ENCODE measurements at regions not wholly inside any gene's neighbourhood (a gene's known extent, or its start where the extent isn't known, plus 50 kb on each side); places are given as distances from the start of the nearest gene placed in this dataset.
A peak's percentile ranks its signal among the peaks of the same experiment; 100 is the strongest.
"Not testable (repeated sequence)": the region's sequence is repeated elsewhere in the genome, so short reads cannot be mapped to it uniquely, and the experiment has no call there.

DNA sequence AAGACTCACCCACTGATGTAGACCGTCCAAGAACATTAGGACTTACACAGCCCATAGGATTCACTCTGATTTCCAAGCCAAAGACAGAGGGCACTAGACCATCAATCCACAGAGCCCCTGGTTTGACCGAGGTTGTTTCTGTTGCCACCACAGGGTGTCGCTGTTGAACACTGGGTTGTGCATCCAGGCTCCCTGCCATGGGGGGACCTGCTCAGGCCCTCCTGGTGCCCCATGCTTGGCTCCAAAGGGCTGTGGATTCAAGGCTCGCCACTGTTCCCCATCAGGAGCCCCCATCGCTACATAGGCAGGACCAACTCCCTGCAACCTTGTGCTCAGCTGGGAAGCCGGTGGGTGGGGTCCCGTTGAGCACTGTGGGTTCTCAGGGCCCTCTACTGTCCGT, 128.0 kb upstream of the ANO1 start:
- no peak for DNase-seq (ENCODE audit: low spot score)

- DNase-seq (ENCODE audit: low spot score), result no peak
Observed at GRCh38 chr11:69950621-69951020, 127.5 kb upstream of the ANO1 start.

GRCh38 chr11:69951821-69952220, 126.3 kb upstream of the ANO1 start:
- DNase-seq (ENCODE audit: low spot score), result no peak

DNA sequence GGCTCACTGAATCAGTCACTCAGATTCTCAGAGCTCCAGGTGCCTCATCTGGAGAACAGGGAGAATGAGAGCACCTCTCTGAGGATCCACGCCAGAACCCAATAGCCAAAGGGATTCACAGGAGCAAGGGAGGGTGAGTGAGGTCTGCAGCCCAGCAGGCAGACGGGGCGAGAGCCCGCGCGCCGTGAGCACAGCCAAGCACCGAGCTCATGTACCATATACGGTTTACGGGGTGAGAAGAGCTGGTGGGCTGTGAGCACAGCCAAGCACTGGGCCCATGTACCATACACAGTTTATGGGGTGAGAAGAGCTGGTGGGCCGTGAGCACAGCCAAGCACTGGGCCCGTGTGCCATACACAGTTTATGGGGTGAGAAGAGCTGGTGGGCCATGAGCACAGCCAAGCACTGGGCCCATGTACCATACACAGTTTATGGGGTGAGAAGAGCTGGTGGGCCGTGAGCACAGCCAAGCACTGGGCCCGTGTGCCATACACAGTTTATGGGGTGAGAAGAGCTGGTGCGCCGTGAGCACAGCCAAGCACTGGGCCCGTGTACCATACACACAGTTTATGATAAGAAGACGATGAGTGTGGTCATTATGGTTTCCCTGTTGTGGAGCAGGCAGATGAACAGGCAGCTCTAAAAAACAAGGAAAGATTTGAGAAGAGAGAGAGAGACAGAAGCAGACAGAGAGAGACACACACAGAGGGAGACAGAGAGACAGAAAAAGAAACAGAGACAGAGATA, 125.7 kb upstream of the ANO1 start:
- not testable (repeated sequence) for DNase-seq (ENCODE audit: low spot score)

DNA sequence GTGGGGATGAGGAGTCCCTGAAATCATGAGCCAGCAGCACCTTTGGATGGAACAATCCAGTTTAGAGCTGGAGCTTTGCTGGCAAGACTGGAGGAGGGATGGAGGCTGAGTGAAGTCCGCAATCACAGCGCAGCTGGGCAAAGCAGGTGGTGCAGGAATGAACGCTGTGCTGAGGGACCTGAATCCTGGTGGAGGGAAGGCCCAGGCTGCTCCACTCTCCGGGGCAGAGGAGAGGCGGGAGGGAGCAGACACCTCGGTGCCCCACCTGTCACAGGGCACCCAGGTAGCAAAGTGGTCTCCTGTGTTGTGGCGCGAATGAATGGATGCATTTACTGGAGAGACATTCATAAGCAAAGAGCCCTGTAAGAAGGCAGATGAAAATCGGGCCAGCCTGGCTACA, 124.8 kb upstream of the ANO1 start:
- no peak for DNase-seq (ENCODE audit: low spot score)

GRCh38 chr11:69954756-69955155, 123.4 kb upstream of the ANO1 start:
- DNase-seq (ENCODE audit: low spot score), result no peak

- DNase-seq (ENCODE audit: low spot score), result no peak
Observed at GRCh38 chr11:69956669-69957190, 121.4 kb upstream of the ANO1 start.

DNA sequence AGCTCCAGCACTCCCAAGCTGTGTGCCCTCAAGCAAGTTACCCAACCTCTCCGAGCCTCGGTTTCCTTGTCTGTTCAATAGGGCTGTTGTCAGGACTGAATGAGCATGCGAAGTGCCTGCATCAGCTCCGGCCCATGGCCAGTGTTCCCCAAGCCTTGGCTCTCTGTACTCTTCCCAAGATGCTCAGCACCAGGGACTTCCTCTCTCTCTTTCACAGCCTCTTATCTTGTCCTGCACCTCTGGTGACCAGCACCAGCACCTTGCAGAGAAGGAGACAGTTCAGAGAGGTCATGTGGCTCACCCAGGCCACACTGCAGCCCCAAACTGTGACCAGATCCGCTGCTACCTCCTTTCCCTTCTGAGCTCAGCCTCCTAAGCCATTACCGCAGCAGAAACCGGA, 120.3 kb upstream of the ANO1 start:
- DNase-seq (ENCODE audit: low spot score), result no peak

DNA sequence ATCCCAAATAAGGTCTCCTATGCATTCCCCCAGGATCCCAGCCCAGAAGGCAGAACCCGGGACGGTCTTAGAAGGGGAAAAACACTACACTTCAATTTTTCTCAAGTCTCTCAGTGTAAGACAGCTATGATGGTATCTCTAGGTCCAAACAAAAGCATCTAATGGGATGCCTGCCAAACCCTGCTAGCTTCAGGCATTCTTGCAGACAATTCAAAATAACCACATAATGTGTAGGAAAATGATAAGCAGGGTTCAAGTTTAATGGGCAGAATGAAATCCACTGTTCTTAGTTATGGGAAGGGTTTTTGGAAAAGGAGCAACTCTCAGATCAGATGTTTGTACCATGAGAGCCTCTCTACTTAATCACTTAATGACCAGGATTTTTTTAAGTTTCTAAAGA, 119.8 kb upstream of the ANO1 start:
- DNase-seq (ENCODE audit: low spot score), result no peak

GRCh38 chr11:69959461-69959860, 118.7 kb upstream of the ANO1 start:
- no peak for DNase-seq (ENCODE audit: low spot score)

GRCh38 chr11:69961738-69962137, 116.4 kb upstream of the ANO1 start:
- no peak for DNase-seq (ENCODE audit: low spot score)

GRCh38 chr11:69962152-69962551, 116.0 kb upstream of the ANO1 start:
- DNase-seq (ENCODE audit: low spot score), result peak; percentile 66

DNA sequence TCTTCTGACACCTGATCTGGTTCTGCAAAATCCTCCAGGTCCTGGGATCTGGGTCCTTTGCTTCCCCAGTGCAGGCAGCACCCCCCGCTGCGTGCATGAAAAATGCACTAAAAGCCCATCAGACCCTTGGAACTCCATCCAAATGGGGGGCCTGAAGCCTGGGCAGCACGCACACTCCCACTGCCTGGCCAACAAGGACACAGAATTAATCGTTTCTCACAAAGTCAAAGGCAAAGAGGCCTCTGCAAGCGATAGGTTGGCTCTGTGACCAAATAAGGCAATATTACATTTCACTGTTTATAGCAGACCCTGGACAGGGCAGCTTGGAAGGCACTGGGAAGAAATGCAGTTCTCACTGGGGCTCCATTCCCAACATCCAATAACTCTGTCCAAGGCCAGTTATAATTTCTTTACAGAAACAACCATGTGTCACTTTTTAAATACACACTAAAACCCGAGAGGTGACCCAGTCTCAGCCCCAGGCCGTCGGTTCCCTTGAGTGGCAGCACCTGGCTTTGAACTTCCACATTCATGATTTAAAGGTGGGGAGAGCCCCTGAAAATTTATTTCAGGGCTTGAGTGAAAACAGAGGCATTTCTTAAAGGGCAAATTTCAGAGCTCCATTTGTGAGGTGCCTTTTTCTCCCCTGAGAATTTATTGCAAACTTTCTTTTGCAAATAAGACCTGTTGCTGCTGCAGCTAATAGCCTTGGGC, 114.4 kb upstream of the ANO1 start:
- no peak for DNase-seq (ENCODE audit: low spot score)

- DNase-seq (ENCODE audit: low spot score), result no peak
Observed at GRCh38 chr11:69964247-69964643, 113.9 kb upstream of the ANO1 start.

DNA sequence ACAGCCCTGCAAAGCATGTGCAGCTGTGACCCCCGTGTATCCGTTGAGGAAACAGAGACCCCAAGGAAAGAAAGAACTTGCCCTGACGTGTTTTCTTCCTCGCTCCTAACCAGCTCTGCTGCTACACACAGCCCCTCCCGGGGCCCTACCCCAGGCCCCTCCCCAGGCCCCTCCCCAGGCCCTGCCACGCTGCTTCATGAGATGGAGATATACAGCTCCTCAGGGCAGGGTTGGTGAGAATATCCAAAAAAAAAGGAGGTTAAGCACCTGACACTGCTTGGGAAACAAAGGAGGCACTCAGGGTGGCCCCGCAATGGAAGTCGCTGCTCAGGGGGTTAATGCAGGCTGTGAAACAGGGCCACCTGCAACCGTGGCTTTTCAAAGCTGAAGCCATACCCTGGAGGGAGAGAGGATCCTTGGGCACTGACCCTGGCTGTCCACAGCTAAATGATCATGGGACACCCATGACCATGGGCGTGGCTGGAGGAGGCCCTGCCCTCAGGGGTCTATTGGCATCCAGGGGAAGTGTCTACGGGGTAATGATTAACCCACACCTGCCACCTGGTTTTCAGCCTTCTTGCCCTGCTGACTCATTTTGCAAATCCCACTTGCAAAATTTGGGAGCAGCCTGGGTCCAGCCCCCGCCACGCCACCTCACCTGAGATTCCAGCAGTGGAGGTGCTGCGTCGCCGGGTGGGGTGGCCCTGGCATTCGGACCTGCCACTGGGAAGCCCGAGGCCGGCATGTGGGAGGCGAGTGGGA, 112.1 kb upstream of the ANO1 start:
- DNase-seq (ENCODE audit: low spot score), result no peak

DNA sequence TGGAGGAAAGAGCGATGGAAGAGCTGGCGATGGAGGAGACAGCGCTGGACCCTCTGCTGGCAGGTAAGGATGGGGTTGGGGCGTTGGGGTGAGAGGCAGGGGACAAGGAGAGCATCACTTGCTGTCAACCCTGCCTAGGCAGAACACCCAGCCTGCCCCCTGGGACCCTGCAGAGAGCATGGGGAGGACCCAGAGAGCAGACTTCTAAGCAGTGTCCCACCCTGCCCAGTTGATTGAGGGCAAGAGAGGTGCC, 111.6 kb upstream of the ANO1 start:
- DNase-seq (ENCODE audit: low spot score), result no peak

GRCh38 chr11:69966910-69967483, 111.1 kb upstream of the ANO1 start:
- DNase-seq (ENCODE audit: low spot score), result no peak

DNA sequence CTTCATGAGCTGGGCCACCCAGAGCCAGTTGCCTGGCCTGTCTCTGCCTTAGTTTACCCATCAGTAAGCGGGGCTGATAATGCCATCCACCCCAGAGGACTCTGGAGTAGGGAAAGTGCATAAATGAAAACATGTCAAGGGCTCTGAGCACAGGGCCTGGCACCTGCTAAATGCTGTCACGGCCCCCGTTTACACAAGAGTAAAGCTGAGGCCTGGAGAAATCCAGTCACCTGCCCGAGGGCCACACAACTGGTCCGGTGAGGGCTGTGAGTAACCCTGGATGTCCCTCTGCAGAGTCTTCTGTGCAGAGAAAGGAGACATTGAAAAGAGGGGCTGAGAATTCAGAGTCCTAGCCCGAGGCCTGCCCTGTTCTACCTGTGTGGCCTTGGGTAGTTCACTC, 110.6 kb upstream of the ANO1 start:
- no peak for DNase-seq (ENCODE audit: low spot score)

DNA sequence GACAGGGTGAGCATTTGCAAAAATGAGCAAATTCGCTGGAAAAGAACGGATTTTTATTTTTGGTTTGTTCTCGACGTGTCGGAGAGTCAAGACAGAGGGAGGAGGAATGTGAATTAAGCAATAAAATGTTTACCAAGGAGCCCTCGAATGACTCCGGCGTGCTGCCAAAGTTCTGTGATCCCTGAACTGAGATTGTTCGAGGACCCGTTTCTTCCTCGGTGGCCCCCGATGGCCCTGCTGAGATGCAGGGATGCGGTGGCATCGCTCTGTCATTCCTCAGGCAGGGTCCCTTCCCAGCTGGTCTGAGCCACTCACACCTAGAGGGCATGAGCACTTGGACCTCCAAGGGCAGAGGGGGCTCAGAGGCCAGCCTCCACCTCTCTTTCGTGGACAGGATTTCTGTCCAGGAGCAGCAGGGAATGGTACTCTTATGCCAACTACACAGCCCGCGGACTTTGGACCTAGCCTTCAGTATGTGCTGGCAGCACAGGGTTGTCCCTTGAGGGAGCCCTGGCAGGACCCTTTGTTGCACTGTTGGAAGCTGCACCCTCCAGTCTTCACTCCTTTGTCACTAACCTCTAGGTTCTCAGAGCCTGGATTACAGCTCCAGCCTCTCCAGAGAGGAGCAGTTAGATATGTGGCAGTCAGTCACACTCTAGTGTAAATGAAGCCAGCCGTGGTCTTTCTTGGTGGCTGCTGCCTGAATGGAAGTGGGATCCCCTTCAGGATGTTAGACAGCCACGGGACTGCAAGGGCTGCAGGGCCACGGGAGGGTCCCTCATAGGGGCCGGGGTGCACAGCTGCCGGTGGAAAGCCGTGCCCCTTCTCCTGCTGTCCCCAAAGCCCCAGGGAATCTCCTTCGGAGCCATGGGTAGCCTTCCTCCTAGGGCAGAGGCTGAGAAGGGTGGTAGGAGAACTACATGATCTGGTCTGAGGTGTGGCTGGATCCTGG, 109.4 kb upstream of the ANO1 start:
- DNase-seq (ENCODE audit: low spot score), result no peak

GRCh38 chr11:69969890-69970784, 108.0 kb upstream of the ANO1 start:
- DNase-seq (ENCODE audit: low spot score), result no peak
